ENCODE measurements at regions not wholly inside any gene's neighbourhood (a gene's known extent, or its start where the extent isn't known, plus 50 kb on each side); places are given as distances from the start of the nearest gene placed in this dataset.

DNA sequence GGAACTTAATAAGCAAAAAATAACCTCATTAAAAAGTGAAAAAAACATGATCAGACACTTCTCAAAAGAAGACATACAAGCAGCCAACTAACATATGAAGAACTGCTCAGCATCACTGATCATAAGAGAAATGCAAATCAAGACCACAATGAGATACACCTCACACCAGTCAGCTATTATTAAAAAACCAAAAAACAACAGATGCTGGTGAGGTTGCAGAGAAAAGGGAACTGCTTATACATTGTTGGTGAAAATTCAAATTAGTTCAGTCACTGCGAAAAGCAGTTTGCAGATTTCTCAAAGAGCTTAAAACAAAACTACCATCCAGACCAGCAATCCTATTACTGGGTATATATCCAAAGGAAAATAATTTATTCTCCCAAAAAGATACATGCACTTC is 513.3 kb downstream of the MDFIC start:
- TF ChIP-seq TOX (CRISPR knock-in tag; IDR thresholded peaks at IDR 0.05; ENCODE audit: borderline replicate concordance) (no peak), ISL1 (CRISPR knock-in tag; IDR thresholded peaks at IDR 0.05) (no peak), ZNF565 (CRISPR knock-in tag; conservative IDR thresholded peaks at IDR 0.05; ENCODE audit: low read depth) (no peak), ZC3H10 (CRISPR knock-in tag; IDR thresholded peaks at IDR 0.05) (no peak)
- TF ChIP-seq, protein P1, sequence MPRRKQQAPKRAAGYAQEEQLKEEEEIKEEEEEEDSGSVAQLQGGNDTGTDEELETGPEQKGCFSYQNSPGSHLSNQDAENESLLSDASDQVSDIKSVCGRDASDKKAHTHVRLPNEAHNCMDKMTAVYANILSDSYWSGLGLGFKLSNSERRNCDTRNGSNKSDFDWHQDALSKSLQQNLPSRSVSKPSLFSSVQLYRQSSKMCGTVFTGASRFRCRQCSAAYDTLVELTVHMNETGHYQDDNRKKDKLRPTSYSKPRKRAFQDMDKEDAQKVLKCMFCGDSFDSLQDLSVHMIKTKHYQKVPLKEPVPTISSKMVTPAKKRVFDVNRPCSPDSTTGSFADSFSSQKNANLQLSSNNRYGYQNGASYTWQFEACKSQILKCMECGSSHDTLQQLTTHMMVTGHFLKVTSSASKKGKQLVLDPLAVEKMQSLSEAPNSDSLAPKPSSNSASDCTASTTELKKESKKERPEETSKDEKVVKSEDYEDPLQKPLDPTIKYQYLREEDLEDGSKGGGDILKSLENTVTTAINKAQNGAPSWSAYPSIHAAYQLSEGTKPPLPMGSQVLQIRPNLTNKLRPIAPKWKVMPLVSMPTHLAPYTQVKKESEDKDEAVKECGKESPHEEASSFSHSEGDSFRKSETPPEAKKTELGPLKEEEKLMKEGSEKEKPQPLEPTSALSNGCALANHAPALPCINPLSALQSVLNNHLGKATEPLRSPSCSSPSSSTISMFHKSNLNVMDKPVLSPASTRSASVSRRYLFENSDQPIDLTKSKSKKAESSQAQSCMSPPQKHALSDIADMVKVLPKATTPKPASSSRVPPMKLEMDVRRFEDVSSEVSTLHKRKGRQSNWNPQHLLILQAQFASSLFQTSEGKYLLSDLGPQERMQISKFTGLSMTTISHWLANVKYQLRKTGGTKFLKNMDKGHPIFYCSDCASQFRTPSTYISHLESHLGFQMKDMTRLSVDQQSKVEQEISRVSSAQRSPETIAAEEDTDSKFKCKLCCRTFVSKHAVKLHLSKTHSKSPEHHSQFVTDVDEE (CRISPR knock-in tag; IDR thresholded peaks at IDR 0.05), result no peak
- ATAC-seq, result no peak

DNA sequence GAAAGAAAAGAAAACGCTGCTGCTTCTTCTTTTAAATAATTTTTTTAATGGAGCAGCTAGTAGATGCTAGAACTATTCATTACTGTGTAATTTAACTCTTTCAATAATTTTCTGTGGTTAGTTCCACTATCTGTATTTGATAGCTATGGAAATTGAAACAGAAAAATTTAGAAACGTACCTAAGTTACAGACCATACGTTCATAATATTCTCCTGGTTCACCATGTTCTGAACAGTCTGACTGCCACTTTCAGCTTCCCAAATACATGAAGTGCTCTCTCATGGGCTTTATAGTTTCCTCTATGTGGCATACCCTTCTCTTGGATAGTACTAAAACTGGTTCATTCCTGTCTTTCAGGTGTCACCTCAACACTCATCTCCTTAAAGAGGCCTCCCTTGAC is 508.0 kb downstream of the MDFIC start:
- TF ChIP-seq ISL1 (CRISPR knock-in tag; IDR thresholded peaks at IDR 0.05) (no peak), OSR1 (CRISPR knock-in tag; IDR thresholded peaks at IDR 0.05) (no peak), PPARA (CRISPR knock-in tag; IDR thresholded peaks at IDR 0.05; ENCODE audit: borderline replicate concordance) (no peak), BACH2 (CRISPR knock-in tag; IDR thresholded peaks at IDR 0.05; ENCODE audit: borderline replicate concordance) (no peak), TCF4 (CRISPR knock-in tag; IDR thresholded peaks at IDR 0.05; ENCODE audit: borderline replicate concordance) (no peak), ZFP30 (CRISPR knock-in tag; IDR thresholded peaks at IDR 0.05) (no peak), ZFP3 (CRISPR knock-in tag; IDR thresholded peaks at IDR 0.05) (no peak), CSDC2 (CRISPR knock-in tag; IDR thresholded peaks at IDR 0.05) (no peak), TOX (CRISPR knock-in tag; IDR thresholded peaks at IDR 0.05; ENCODE audit: borderline replicate concordance) (no peak), ARNTL (CRISPR knock-in tag; IDR thresholded peaks at IDR 0.05; ENCODE audit: borderline replicate concordance, low read depth) (no peak), ZNF8 (CRISPR knock-in tag; IDR thresholded peaks at IDR 0.05) (no peak), GLIS3 (CRISPR knock-in tag; IDR thresholded peaks at IDR 0.05) (no peak), SNAI2 (CRISPR knock-in tag; IDR thresholded peaks at IDR 0.05) (no peak), RARB (CRISPR knock-in tag; IDR thresholded peaks at IDR 0.05) (no peak), ZC3H10 (CRISPR knock-in tag; IDR thresholded peaks at IDR 0.05) (no peak), ZNF565 (CRISPR knock-in tag; conservative IDR thresholded peaks at IDR 0.05; ENCODE audit: low read depth) (no peak)
- TF ChIP-seq, protein P2, sequence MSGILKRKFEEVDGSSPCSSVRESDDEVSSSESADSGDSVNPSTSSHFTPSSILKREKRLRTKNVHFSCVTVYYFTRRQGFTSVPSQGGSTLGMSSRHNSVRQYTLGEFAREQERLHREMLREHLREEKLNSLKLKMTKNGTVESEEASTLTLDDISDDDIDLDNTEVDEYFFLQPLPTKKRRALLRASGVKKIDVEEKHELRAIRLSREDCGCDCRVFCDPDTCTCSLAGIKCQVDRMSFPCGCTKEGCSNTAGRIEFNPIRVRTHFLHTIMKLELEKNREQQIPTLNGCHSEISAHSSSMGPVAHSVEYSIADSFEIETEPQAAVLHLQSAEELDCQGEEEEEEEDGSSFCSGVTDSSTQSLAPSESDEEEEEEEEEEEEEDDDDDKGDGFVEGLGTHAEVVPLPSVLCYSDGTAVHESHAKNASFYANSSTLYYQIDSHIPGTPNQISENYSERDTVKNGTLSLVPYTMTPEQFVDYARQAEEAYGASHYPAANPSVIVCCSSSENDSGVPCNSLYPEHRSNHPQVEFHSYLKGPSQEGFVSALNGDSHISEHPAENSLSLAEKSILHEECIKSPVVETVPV (CRISPR knock-in tag; IDR thresholded peaks at IDR 0.05), result no peak
- TF ChIP-seq, protein P3, sequence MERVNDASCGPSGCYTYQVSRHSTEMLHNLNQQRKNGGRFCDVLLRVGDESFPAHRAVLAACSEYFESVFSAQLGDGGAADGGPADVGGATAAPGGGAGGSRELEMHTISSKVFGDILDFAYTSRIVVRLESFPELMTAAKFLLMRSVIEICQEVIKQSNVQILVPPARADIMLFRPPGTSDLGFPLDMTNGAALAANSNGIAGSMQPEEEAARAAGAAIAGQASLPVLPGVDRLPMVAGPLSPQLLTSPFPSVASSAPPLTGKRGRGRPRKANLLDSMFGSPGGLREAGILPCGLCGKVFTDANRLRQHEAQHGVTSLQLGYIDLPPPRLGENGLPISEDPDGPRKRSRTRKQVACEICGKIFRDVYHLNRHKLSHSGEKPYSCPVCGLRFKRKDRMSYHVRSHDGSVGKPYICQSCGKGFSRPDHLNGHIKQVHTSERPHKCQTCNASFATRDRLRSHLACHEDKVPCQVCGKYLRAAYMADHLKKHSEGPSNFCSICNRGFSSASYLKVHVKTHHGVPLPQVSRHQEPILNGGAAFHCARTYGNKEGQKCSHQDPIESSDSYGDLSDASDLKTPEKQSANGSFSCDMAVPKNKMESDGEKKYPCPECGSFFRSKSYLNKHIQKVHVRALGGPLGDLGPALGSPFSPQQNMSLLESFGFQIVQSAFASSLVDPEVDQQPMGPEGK (CRISPR knock-in tag; IDR thresholded peaks at IDR 0.05; ENCODE audit: borderline replicate concordance), result no peak
- TF ChIP-seq, protein P4, sequence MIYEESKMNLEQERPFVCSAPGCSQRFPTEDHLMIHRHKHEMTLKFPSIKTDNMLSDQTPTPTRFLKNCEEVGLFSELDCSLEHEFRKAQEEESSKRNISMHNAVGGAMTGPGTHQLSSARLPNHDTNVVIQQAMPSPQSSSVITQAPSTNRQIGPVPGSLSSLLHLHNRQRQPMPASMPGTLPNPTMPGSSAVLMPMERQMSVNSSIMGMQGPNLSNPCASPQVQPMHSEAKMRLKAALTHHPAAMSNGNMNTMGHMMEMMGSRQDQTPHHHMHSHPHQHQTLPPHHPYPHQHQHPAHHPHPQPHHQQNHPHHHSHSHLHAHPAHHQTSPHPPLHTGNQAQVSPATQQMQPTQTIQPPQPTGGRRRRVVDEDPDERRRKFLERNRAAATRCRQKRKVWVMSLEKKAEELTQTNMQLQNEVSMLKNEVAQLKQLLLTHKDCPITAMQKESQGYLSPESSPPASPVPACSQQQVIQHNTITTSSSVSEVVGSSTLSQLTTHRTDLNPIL (CRISPR knock-in tag; IDR thresholded peaks at IDR 0.05; ENCODE audit: low read depth), result no peak
- TF ChIP-seq, protein P5, sequence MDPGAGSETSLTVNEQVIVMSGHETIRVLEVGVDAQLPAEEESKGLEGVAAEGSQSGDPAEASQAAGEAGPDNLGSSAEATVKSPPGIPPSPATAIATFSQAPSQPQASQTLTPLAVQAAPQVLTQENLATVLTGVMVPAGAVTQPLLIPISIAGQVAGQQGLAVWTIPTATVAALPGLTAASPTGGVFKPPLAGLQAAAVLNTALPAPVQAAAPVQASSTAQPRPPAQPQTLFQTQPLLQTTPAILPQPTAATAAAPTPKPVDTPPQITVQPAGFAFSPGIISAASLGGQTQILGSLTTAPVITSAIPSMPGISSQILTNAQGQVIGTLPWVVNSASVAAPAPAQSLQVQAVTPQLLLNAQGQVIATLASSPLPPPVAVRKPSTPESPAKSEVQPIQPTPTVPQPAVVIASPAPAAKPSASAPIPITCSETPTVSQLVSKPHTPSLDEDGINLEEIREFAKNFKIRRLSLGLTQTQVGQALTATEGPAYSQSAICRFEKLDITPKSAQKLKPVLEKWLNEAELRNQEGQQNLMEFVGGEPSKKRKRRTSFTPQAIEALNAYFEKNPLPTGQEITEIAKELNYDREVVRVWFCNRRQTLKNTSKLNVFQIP (CRISPR knock-in tag; IDR thresholded peaks at IDR 0.05; ENCODE audit: borderline replicate concordance, low read depth), result no peak
- no peak for ATAC-seq

DNA sequence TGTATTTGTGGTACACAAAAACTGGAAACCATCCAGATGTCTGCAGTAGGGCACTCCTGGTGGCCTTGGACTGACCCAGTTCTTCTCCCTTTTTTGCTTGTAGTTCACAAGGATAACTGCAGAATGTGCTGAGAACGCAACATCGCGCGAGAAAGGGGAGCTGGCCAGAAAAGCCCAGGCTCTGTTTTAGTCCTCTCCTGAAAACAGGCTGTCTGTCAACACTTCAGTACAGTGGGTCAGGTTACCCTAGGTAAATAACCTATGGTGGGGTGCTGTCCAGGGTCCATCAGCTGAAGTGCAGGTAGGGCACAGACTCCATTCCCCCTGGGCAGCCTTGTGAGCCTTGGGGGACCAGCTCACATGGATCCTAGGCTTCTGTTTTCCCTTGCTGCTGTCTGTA is 495.8 kb downstream of the MDFIC start:
- TF ChIP-seq, protein P4 (CRISPR knock-in tag; IDR thresholded peaks at IDR 0.05; ENCODE audit: low read depth), result no peak
- TF ChIP-seq ZNF70 (CRISPR knock-in tag; IDR thresholded peaks at IDR 0.05), result no peak
- TF ChIP-seq PPARA (CRISPR knock-in tag; IDR thresholded peaks at IDR 0.05; ENCODE audit: borderline replicate concordance), result no peak
- TF ChIP-seq CSDC2 (CRISPR knock-in tag; IDR thresholded peaks at IDR 0.05), result no peak
- ATAC-seq, result no peak

Data from SK-N-SH treated with all-trans-retinoic acid at 6 μM for 48 hours (cell line).